LNCaP clone FGC (cell line): ENCODE measurements at regions not wholly inside any gene's neighbourhood (a gene's known extent, or its start where the extent isn't known, plus 50 kb on each side); places are given as distances from the start of the nearest gene placed in this dataset.

Experiments used
- DNase-seq: peaks from one replicate; pipeline ENCODE4 v3.0.0-alpha.2; 2011; ENCODE audit warnings: low read depth
- H3K4me3 ChIP-seq: 2 replicates; pipeline ENCODE4 v1.5.1; 2011; ENCODE audit warnings: mild to moderate bottlenecking, low read depth, low read length, control low read depth
- CTCF ChIP-seq: IDR thresholded peaks from 2 replicates; pipeline ENCODE4 v1.5.1; 2012; ENCODE audit warnings: mild to moderate bottlenecking; ENCODE audit not compliant: control insufficient read depth, insufficient read depth; ENCODE audit errors: extremely low read depth

- no peak for DNase-seq
- TF ChIP-seq CTCF: no peak
- H3K4me3 ChIP-seq: no peak overlapping the region
Measured at GRCh38 chr1:89472253-89472652, 52.4 kb upstream of the LRRC8B start.

- DNase-seq: no peak
- TF ChIP-seq CTCF: no peak
- no peak overlapping the region for H3K4me3 ChIP-seq
Measured at GRCh38 chr1:89472886-89473417, 51.7 kb upstream of the LRRC8B start.
